ENCODE measurements at regions not wholly inside any gene's neighbourhood (a gene's known extent, or its start where the extent isn't known, plus 50 kb on each side); places are given as distances from the start of the nearest gene placed in this dataset.

GRCh38 chr5:167899490-167900070, 391.9 kb upstream of the WWC1 start:
- Histone ChIP-seq H3K36me3 (replicated peaks; ENCODE audit: insufficient read depth, low read depth) (no peaks in the 10 kb centered on the region), H2AFZ (no peak overlapping the region), H3K79me2 (no peaks in the 10 kb centered on the region), H3K4me1 (ENCODE audit: insufficient read depth) (no peaks in the 10 kb centered on the region), H3K4me2 (no peak overlapping the region), H3K27me3 (peaks cover 1% of the 10 kb centered on the region), H3K27ac (no peak overlapping the region), H4K20me1 (ENCODE audit: insufficient read depth, poor library complexity, severe bottlenecking) (no peaks in the 10 kb centered on the region), H3K9me3 (ENCODE audit: low read depth) (no peaks in the 10 kb centered on the region), H3K4me3 (no peak overlapping the region), H3K9me2 (replicated peaks; ENCODE audit: insufficient read depth) (no peaks in the 10 kb centered on the region)
- WGBS (ENCODE audit: low lambda C conversion rate, missing lambda C conversion rate) = 89% methylated on average over 8 of the region's 8 CpGs
- no peak for TF ChIP-seq EZH2 (IDR thresholded peaks at IDR 0.05; ENCODE audit: borderline replicate concordance)
- no peak for TF ChIP-seq CTCF (IDR thresholded peaks at IDR 0.05; ENCODE audit: poor library complexity)
- TF ChIP-seq EZH2phosphoT487 (IDR thresholded peaks at IDR 0.05; ENCODE audit: low read depth, severe bottlenecking, unreplicated experiment) = no peak
- no peak for DNase-seq (ENCODE audit: low spot score)

GRCh38 chr5:167900340-167900935, 391.0 kb upstream of the WWC1 start:
- Histone ChIP-seq H3K4me1 (ENCODE audit: insufficient read depth) (no peaks in the 10 kb centered on the region), H4K20me1 (ENCODE audit: insufficient read depth, poor library complexity, severe bottlenecking) (no peaks in the 10 kb centered on the region), H3K27me3 (peaks cover 3% of the 10 kb centered on the region), H3K4me2 (no peak overlapping the region), H3K79me2 (no peaks in the 10 kb centered on the region), H3K4me3 (no peak overlapping the region), H3K9me3 (ENCODE audit: low read depth) (no peaks in the 10 kb centered on the region), H3K27ac (no peak overlapping the region), H3K9me2 (replicated peaks; ENCODE audit: insufficient read depth) (no peaks in the 10 kb centered on the region), H2AFZ (no peak overlapping the region), H3K36me3 (replicated peaks; ENCODE audit: insufficient read depth, low read depth) (no peaks in the 10 kb centered on the region)
- WGBS (ENCODE audit: low lambda C conversion rate, missing lambda C conversion rate) = 84% methylated on average over 6 of the region's 6 CpGs
- no peak for DNase-seq (ENCODE audit: low spot score)
- TF ChIP-seq EZH2 (IDR thresholded peaks at IDR 0.05; ENCODE audit: borderline replicate concordance) = no peak
- TF ChIP-seq EZH2phosphoT487 (IDR thresholded peaks at IDR 0.05; ENCODE audit: low read depth, severe bottlenecking, unreplicated experiment) = no peak
- TF ChIP-seq CTCF (IDR thresholded peaks at IDR 0.05; ENCODE audit: poor library complexity) = no peak

GRCh38 chr5:167902298-167902697, 389.1 kb upstream of the WWC1 start:
- peaks cover 3% of the 10 kb centered on the region for H3K27me3 ChIP-seq
- no peaks in the 10 kb centered on the region for H3K9me3 ChIP-seq (ENCODE audit: low read depth)
- DNase-seq (ENCODE audit: low spot score) = peak; percentile 31
- WGBS (ENCODE audit: low lambda C conversion rate, missing lambda C conversion rate) = 25% methylated on average over 9 of the region's 9 CpGs
- no peaks in the 10 kb centered on the region for H3K4me1 ChIP-seq (ENCODE audit: insufficient read depth)
- H4K20me1 ChIP-seq (ENCODE audit: insufficient read depth, poor library complexity, severe bottlenecking) = no peaks in the 10 kb centered on the region
- no peaks in the 10 kb centered on the region for H3K9me2 ChIP-seq (replicated peaks; ENCODE audit: insufficient read depth)
- H3K27ac ChIP-seq = no peak overlapping the region
- no peak overlapping the region for H3K4me2 ChIP-seq
- no peak overlapping the region for H2AFZ ChIP-seq
- H3K79me2 ChIP-seq = no peaks in the 10 kb centered on the region
- no peak for TF ChIP-seq CTCF (IDR thresholded peaks at IDR 0.05; ENCODE audit: poor library complexity)
- TF ChIP-seq EZH2 (IDR thresholded peaks at IDR 0.05; ENCODE audit: borderline replicate concordance) = no peak
- TF ChIP-seq EZH2phosphoT487 (IDR thresholded peaks at IDR 0.05; ENCODE audit: low read depth, severe bottlenecking, unreplicated experiment) = no peak
- no peaks in the 10 kb centered on the region for H3K36me3 ChIP-seq (replicated peaks; ENCODE audit: insufficient read depth, low read depth)
- no peak overlapping the region for H3K4me3 ChIP-seq

All from hepatocyte (in vitro differentiated cells).